ENCODE measurements at regions not wholly inside any gene's neighbourhood (a gene's known extent, or its start where the extent isn't known, plus 50 kb on each side); places are given as distances from the start of the nearest gene placed in this dataset.
"Not testable (repeated sequence)": the region's sequence is repeated elsewhere in the genome, so short reads cannot be mapped to it uniquely, and the experiment has no call there.

DNA sequence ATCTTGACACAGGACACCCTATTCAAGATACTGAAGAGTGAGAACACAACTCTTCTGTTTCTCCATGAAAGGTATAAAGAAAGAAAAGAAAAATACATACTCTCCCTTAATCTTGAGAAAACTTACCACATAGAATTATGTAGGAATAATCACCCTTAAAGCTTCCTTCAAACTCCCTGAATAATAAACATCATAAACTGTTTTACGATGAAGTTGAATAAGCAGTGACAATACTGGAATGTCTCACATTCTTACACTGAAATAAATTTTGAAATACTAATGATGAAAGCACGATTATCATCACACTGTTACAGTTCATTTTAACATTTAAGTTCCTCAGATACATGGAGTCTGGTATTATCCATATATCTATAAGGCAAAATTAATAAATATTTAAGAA, 306.2 kb downstream of the IPMK start:
- no peak for DNase-seq (ENCODE audit: low spot score)

DNA sequence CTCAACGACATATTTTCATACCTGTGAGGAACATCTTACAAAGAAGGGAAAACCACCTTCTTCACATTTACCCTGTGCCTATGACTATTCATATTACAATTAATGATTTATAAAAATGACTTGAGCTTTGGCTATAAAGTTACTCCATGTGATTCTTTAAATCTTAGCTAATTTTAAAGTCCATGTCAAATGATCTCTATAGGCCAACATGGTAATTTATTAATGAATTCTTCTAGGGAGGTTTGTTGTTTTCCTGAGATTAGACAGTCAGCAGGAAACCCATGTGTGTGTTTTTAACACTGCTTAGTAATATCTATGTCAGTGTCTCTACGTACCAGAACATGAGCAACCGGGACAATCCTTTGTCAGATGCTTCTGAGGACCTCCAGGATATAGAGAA, 307.3 kb downstream of the IPMK start:
- DNase-seq (ENCODE audit: low spot score) = no peak

- no peak for DNase-seq (ENCODE audit: low spot score)
These were observed 308.2 kb downstream of the IPMK start for GRCh38 chr10:57959318-57960006.

DNA sequence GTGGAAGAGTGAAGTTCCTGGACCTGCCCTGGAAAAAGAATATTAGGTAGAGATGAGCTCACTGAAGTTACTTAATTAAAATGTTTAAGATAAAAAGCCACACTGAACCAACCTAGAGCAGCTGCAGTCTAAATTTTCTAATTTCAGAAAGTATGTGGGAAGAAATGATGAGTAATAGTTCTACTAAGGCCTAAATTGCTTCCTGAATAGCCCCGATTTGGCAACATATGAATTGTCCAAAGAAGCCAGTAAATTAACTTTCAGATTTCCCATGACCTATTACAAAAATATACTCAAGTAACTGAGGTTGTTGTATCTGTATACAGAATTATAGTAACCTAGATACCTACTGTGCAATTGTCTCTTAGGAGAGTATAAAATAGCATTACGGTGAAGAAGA, 312.6 kb downstream of the IPMK start:
- no peak for DNase-seq (ENCODE audit: low spot score)

DNA sequence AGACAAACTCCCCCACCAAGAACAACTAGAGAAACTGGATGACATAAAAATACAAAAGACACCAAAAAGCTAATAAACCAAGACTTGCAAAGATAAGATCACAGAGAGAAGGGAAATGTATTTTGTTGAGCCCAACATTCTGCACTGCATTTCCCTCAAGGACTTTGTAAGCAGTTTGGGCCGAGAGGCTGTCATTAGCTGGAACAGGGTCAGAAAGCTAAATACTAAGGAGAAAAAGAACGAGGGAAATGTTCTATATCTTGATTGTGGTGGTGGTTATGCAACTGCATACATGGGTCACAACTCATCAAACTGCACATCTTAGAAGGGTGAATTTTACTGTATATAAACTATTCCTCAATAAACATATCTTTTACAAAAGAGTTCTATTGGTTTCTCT, 315.0 kb downstream of the IPMK start:
- DNase-seq (ENCODE audit: low spot score) = no peak

- DNase-seq (ENCODE audit: low spot score) = no peak
These were observed 317.2 kb downstream of the IPMK start for GRCh38 chr10:57950442-57950974.

DNA sequence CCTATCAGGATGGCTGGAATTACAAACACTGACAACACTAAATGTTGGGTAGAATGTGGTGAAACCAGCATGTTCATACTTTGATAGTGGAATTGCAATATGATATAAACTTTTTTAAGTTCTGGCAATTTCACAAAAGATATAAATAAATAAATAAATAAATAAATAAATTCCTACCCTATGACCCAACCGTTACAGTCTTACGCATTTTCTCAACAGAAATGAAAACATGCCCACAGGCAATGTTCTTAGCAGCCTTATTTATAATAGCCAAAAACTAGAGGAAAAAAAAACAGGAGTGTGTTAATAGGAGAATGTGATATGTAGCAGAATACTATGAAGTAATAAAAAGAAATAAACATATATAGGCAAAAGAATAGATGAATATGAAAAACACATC, 318.9 kb downstream of the IPMK start:
- DNase-seq (ENCODE audit: low spot score) = no peak

DNA sequence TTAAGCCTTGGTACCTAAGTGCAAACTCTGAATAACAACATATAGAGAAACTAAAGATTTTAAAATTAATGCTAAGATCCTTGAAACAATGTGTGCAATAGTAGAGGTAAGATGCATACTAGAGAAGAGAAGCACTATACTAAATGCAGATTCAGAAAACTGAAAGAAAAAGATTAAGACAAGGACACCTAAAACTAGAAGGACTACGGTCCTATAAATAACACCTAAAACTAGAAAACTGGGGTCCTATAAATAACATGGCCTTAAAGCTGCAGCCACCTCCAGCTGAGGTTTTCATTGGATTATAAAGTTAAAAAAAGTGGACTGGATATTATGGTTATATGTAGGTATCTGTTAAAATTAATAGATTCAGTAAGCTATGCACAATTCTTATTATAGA, 320.9 kb downstream of the IPMK start:
- no peak for DNase-seq (ENCODE audit: low spot score)

GRCh38 chr10:57943701-57944100, 324.0 kb downstream of the IPMK start:
- DNase-seq (ENCODE audit: low spot score) = no peak

DNA sequence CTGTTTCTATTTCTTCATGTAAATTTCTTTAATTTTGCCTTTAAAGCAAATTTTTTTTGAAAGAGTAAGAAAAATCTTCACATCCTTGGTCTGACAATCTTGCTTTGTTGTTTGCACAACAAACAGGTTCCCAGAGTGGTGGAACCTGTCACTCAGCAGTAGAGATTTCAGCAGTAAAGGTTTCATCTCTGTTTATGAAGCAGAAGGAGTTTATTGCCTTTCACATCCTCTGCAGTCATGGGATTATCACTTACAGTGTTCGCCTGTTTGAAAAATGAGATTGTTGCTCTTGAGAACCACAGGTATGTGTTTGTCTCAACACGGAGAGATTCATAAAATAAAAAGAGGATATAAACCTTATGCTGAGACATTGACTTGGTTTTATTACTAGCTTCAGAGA, 342.6 kb downstream of the IPMK start:
- DNase-seq (ENCODE audit: low spot score) = peak; percentile 71

- no peak for DNase-seq (ENCODE audit: low spot score)
These were observed 346.6 kb downstream of the IPMK start for GRCh38 chr10:57921140-57921539.

- no peak for DNase-seq (ENCODE audit: low spot score)
These were observed 347.8 kb downstream of the IPMK start for GRCh38 chr10:57919864-57920263.

DNA sequence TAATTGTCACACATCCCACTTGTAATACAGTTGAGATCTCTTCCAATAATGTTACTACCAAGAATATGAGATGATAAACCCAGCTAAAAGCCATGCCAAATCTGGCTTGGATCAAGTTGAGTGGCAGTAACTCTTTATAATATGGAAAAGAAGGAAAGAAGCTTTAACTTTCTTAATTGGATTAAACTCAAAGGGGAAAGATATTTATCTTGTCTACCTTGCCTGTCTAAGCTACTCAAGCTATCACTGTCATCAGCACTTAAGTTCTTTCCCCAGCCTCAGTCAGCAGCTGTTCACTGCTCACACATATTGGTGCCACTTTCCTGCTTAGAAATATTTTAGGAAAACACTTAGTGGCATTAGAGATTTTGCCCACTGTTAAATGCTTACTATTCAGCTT, 350.7 kb downstream of the IPMK start:
- DNase-seq (ENCODE audit: low spot score) = no peak

GRCh38 chr10:57905861-57906260, 361.8 kb downstream of the IPMK start:
- DNase-seq (ENCODE audit: low spot score) = no peak

DNA sequence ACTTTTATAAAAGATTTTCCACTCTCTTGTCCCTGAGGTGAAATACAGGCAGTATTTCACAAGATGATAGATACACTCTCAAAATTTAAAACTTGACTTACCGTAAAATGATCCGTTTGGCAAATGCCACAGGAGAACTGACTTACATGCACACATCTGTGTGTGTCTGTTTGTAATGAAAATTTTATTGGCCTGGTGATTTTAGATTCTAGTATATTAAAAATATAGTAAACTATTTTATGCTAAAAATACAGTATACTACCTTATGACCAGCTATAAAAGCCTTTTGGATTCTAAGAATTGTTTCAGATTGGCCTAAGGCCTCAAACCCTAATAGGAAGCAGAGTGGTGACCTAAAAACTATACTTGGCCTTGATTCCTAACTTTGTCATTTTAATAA, 362.7 kb downstream of the IPMK start:
- no peak for DNase-seq (ENCODE audit: low spot score)

DNA sequence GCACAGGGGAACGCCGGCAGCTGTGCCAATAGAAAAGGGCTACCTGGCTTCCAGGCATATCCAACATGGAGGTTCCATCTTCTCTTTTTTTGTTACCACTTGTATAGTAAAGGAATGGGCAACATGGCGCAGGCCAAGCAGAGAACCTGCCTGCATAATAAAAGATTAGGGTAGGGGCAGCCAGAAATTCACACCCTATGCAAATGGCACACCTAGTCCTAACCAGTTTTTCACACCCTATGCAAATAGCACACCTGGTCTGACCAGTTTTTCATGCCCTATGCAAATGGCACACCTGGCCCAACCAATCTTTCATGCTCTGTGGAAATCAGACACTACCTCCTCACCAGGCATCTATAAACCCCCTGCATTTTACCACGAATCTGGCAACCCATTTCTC, 369.5 kb downstream of the IPMK start:
- DNase-seq (ENCODE audit: low spot score) = peak; percentile 62

GRCh38 chr10:57897611-57898010, 370.1 kb downstream of the IPMK start:
- no peak for DNase-seq (ENCODE audit: low spot score)

- no peak for DNase-seq (ENCODE audit: low spot score)
These were observed 373.3 kb downstream of the IPMK start for GRCh38 chr10:57894361-57894760.

DNA sequence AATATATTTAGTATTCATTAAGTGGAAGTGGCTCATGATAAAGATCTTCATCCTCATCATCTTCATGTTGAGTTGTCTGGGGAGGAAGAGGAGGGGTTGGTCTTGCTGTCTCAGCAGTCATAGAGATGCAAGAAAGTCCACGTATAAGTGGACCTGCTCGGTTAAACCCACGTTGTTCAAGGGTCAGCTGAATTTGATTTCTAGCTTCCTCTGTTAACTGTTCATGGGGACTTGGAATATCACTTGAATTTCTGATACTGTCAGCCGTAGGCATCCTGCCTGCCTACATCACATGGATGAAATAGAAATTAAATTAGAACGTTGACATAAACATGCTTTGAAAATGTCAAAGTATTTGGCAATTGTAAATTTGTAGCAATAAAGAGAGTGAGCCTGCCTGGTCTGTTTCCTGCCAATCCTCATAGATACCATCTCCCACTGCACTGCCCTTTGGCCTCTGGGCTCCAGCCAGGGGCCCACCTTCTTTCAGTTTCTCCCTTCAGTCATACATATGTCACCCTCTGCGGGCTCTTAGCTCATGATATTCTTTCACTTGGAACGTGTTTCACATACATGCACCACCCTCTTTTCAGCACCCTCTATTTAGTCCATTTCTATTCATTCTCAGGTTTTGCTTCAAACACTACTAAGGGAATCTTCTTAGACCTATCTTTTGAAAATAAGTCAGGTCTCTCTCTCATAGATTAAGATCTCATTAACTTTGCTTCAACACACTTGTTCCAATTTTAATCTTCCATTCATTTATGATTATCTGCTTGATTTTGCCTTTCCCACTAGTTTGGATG, 376.3 kb downstream of the IPMK start:
- DNase-seq (ENCODE audit: low spot score) = peak; percentile 66

- DNase-seq (ENCODE audit: low spot score) = no peak
These were observed 377.0 kb downstream of the IPMK start for GRCh38 chr10:57890691-57891090.

- DNase-seq (ENCODE audit: low spot score) = not testable (repeated sequence)
These were observed 382.1 kb downstream of the IPMK start for GRCh38 chr10:57885618-57885968.

DNA sequence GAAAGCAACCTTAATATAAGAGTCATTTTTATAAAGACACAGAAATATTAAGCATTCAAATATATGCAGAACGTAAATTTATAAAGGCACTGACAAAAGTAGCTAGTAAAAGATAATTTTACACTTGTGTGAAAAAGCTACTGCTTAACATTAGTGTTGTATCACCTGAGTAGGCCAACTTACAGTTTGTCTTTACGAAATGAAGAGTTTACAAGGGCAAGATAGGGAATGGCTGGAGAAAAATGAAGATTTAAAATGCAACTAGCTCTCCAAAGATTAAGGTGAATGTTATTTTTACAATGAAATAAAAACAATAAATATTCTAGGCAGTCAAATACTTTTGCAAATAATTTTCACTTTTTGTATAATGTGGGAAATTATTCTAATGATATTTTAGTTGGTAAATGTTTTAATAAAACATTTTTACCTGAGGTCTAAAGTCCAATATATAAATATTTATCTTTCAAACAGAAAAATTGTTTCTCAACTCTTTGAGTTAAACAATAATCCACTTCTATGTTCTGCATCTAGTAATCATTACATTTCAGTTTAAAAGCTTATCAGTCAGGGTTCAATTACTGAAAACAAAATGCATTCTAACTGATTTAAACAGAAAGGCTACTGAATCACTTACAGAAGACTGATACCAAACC, 382.6 kb downstream of the IPMK start:
- no peak for DNase-seq (ENCODE audit: low spot score)

- DNase-seq (ENCODE audit: low spot score) = no peak
These were observed 383.3 kb downstream of the IPMK start for GRCh38 chr10:57884407-57884806.
